Stimulated activated CD4-positive, alpha-beta T cell treated with anti-CD3 and anti-CD28 coated beads, Interleukin-2, amount 100 ng/mL, for 48 hours (primary cell): ENCODE measurements at regions not wholly inside any gene's neighbourhood (a gene's known extent, or its start where the extent isn't known, plus 50 kb on each side); places are given as distances from the start of the nearest gene placed in this dataset.

Experiments used
- DNase-seq, 2 donors: peaks; one replicate each; pipeline ENCODE4 v3.0.0-alpha.2; 2020

DNA sequence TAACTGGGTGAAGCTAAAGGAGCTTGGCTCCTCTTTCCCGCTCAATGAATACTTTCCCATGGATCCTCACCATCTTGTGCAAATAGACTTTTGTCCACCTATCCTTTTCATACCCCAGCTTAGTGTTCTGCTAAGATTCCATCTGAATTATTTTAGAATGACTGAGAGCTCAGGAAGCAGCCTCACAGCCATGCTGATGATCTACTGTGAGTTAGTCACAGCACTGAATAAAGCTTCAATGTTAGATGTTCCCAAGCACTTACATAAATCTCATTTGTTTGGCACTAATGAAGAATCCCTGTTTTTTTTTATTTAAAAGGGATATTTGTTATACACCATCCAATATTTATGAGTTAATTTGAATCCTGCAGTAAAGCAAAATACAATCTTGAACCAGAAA is 317.6 kb upstream of the TRPC7 start:
- no peak for DNase-seq

DNA sequence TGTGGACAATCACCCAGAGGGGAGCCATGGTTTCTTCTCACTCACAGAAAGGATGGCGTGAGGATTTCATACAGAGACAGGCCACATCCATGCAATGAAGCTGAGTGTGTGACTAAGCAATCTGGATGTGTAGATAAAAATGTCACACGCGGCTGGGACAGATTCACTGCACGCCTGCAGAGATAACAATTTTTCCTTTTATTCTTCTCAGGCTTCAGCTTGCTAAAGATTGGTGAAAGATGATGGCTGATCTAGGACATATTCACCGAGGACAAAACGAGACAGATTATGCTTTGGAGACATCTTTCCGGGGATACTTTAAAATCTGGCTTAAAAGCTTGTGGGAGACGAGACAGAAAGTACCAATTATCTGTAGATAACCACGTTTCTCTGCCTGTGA is 313.9 kb upstream of the TRPC7 start:
- DNase-seq = no peak

DNA sequence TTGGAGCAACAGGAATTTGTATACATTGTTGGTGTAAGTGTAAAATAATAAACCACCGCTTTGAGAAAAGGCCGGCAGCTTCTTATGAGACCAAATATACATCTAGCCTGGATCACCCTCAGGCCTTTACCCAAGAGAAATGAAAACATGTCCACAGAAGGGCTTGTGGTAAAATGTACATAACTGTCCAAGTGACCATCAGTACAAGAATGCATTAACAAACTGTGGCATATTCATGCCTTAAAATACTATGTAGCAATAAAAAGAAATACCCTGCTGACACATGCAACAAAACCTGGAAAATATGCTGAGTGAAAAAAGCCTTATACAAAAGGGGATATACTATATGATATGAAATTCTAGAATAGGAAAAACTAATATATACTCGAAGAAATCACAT is 311.9 kb upstream of the TRPC7 start:
- no peak for DNase-seq

DNA sequence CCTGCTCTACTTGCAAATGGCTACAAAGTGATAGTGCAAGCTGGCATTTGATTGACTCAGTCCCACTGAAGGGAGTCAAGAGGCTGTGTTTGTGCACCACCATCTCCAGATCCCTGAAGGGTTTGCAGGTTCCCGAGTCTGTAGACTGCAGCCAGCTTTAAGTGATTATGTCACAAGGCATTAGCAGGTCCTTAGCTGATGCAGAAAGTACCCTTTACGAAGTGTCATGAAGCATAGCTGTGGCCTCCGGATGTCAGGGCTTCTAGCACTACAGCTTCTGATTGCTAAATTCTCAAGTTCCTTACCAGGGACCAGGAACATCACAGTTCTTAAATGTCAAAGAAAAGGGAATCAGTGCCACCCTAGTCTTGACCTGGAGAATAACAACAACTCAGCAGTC is 311.3 kb upstream of the TRPC7 start:
- no peak for DNase-seq

DNA sequence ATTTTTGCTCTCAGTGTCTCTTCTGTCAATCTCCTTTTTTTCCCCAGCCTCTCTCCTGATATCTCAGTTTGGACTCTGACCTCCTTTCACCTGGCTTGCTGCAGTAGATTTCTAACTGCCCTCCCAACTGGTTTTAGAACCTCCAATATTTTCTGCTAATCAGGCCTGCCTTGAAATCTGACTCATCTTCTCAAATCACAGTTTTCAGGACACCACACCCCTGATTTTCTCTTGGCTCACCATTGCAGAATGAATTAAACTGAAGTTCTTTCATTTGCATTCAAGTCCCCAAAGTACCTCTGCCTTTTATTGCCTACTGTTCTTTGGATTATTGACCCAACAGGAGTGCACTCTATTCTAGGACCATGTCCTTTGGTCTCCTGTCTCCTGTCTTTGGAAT is 310.4 kb upstream of the TRPC7 start:
- no peak for DNase-seq

DNA sequence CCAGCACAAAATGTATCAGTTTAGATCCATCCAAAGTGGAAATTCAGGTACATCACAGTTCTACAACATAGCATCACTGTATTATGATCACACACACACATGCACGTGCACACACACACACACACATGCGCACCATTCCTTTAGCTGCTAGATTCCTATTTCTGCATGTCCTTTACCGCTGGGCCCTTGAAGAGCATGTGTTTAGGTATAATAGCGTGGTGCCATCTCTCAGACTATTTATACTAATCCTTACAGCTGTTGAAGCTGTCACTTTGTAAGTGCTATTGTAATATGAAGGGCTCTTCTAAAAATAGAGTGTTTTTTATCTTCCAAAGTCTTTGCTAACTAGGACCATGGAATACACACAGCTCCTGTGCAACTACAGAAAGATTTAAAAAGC is 308.8 kb upstream of the TRPC7 start:
- no peak for DNase-seq

DNA sequence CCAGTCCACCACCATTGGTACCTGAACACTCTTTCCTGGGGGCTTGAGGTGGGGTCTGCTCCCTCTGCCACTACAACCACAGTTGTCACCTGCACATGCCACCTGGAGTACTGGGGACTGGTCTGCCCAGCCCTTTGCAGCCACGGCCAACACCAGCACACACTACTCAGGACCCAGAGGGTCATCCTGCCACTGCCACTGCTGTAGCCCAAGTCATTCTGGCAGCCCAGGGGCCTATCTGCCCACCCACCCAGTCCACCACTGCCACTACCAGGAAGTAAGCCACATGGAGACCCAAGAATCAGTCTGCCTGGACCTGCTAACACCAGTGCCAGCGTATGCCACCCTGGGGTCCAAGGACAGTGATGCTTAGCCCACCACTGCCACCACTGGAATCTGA is 302.4 kb upstream of the TRPC7 start:
- DNase-seq = no peak

DNA sequence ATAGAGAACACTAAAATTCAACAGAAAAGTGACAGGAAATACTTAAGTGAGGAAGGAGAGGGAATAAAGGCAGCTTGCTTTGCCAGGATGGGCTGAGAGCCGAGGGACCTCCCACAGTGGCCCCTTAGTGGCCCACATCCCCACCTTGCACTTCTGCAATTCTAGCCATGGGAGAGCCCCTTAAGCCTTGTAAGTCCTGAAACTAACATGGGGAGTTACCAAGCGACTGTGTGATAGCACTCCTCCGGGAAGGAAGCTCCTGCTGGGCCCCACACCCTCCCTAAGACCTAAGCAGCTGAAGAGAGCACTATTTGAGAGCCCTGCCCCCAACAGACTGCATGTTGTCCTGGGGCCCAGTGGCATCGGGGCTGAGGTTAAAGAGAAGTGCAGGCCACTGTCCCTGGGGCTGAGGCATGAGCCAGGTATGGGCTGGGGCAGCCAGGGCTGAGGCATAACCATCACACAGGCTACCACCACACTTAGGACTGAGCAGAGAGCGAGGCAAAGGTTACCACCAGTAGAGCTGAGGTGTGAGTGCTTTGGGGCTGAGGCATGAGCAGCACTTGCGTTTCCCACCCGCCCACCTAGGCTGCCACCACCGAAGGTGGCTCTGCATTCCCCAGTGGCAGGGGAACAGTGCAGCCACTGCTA is 301.8 kb upstream of the TRPC7 start:
- no peak for DNase-seq

DNA sequence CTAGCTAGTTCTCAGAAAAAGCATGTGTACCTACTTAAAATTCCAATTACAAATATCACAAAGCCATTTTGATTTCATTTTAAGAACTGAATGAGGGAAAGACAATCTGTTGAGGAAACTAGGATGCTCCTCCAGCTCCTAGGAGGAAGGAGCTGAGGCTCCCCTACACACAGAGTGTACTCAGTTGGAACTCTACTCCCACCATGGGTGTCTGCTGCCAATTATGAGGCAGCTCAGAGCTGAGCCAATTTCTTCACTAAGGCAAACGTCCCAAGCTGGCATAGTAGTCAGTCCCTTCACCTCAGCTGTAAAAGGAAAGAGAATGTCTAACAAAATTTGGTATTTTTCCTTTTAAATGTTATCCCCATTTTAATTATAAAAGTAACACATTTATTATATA is 300.0 kb upstream of the TRPC7 start:
- no peak for DNase-seq

DNA sequence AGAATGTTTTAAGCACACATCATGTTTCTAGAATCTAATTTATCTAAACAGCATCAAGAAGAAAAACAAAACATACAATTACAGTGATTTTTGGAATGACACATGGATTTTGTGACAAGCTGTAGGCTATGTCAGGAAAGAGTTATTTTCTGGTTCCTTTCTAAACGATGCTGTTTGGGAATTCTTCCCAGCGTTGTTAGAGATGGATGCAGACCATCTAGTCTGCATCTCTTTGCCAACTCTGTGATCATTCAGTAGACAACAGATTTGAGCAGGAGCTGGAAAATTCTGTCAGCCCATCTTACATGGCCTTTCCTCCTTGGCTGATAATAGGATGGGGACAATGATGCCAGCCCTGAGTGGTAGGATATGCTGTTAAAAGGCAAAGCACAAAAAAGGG is 295.7 kb upstream of the TRPC7 start:
- no peak for DNase-seq

DNA sequence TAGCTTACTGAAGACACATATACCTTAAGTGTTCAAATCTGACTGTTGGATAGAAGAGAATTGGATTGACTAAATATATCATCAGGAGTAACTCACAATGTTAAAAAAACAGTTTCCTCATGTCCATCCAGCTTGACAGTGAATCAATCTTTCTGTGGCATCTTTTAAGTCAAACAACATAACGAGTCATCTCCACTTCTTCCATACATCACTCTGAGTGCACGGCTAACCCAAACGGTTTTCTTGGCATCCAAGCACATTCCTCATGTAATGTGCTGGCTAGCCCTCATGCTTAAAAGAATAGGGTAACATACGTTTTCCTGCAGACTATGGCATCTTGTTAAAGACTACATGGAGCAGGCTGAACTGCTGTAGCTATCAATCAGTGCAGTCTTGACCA is 291.5 kb upstream of the TRPC7 start:
- no peak for DNase-seq

DNA sequence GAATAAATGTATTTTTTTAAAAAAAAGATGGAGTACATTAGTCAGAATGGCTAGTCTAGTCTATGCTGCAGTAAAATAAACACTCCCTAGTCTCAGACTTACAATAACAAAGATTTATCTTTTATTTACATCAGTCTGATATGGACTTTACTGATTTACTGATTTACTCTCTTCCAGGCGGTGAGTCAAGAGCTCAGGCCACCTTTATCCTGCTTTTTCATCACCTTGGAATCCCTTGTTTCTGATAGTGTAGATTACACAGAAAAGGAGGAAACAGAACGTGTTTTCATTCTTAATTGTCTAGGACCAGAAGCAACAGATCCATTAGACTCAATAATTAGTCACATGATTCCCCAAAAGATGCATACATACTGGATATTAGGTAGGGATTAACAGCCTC is 290.1 kb upstream of the TRPC7 start:
- no peak for DNase-seq

DNA sequence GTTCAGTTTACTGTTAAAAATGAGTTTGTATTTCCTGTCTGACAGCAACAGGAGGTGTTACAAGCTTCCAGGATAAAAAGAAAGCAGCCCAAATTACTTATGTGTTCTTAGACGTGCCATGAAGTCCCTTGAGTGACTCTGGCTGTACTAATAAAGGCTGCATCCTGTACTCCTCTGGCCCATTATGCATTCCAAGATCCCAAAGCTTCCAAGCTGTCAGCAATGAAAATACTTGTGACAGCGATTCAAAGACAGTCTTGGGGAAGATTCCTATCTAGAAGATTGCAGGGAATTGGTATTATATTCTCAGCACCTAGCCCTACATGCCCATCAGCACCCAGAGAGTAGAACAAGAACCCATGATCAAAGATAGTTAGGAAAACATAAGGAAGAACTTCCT is 281.6 kb upstream of the TRPC7 start:
- DNase-seq = no peak

DNA sequence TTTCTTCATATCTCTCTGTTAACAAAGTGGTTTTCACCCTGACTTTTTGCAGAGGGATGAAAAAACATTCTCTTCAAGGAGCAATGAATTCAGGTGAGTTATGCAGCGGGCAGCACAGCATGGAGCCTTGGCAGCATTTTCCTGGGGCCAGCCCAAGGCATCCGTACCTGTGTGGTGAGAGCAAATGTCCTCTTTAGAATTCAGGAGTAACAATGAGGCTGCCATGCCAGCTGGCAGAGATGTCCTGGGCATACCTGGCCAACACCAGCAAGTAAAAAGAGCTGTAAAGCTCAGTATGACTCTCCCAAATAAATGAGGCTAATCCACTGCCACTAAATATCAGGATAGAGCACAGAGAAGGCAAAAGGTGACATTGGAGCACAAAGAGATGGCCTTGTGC is 277.6 kb upstream of the TRPC7 start:
- DNase-seq = no peak

DNA sequence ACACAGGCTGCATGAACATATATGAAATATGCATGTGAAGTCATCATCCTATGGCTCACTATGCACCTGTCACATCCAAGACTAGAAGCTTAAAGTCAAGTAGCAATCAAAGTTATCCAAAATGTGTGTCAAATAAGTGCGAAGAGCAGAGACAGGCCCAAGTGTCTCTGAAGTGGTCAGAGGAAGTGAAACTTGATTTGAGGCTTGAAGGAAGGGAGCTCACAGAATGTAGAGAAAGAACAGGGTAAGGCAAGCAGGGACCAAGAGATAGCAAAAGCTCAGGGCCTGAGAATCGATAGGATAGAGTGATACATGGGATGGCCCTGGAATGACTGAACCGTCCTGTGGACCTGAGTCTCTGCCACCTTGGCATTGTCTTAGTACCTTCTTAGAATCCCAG is 274.3 kb upstream of the TRPC7 start:
- DNase-seq = no peak

DNA sequence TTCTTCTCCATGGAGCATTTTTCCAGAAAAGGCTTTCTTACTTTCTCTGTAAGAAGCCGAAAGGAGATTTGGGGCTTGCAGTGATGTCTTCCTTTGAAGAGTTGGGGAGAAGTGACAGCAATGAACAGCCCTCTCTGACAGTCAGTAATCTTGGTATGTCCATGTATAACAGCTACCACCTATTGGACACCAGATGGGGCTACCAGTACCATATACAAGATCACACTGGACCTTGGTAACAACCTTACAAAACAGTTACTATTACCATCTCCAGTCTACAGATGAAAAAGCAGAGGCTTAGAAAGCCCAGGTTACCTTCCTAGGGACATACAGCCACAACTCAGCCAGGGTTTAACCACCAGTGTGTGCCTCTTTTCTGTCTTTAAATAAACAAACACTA is 272.7 kb upstream of the TRPC7 start:
- DNase-seq = no peak

DNA sequence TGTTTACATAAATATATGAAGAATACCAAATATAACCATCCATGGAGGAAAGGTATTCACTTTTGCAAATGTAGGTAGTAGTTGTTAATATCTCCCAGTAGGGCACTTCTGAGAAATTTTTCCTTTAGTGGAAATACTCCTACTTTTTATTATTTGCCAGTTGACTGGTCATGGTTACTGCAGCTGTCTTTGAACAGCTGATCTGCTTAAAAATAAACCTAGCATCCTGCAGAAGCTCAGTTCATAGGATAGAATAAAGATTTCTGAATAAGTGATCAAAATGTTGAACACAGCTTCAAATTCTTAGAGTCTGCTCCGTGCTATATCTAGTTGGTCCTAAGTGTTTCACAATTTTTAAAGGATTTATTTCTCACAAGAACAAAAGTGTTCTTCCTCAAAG is 270.7 kb upstream of the TRPC7 start:
- DNase-seq = no peak

DNA sequence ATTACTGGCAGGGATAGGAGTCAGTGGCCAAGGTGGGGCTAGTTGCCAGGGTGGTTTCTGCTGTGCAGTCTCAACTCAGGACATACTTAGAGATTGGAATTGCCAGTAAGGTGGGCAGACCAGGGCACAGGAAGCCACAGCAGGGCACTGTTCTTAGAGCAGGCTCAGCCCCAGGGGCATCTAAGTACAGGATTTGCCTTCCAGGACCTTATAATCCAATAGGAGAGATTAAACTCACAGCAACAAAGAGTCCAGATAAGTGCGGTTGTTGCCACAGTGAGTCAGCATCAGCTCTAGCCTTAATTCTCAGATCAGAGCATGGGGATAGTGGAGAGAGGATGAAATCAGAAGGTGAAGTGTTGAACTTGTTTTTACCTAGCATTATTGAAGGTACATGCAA is 265.8 kb upstream of the TRPC7 start:
- no peak for DNase-seq

DNA sequence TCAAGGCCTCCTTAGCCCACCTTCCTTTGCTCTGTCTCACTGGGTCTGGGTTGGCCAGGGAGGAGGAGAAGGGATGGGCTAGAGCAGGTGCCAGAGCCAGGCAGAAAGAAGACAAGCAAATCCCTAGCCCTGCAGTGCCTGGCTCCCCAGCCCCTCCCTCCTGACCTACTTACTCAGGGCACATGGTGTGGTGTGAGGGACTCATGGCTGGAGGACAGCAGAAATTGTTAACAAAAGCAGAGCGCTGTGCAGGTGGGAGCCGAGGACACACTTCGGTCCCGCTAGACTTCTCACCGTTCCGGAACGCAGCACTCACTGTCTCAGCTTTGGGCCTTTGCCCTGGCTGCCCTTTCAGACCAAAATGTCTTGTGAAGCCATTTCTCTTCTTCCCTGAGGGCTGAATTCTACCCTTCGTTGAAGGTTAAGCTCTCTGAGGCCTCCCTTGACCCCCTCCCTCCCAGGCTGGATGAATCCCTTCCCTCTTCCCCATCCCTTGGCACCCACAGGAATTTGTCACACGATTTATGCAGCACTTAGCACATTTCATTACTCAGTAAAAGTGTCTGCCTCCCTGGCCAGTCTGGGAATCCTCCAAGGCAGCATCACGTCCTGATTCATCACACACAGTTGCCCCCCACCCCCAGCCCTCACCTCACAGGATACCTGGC is 263.9 kb upstream of the TRPC7 start:
- no peak for DNase-seq

DNA sequence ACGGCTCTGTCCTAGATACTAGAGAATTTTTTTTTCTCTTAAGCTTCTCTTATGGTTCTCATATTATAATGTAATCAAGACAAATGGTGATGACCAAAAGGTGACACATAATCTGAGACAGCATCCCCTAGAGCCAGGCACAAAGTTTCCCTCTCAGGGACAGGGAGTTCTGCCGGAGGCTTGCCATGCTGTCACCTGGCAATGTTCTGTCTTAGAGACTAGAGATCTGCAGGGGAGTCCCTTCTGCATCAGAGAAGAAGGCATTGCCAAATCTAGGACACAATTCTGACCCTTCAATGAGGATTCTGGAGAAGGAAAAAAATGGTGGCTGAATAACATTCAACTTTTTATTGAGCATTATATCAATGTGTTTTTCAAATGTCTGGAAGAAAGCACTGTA is 261.2 kb upstream of the TRPC7 start:
- no peak for DNase-seq

DNA sequence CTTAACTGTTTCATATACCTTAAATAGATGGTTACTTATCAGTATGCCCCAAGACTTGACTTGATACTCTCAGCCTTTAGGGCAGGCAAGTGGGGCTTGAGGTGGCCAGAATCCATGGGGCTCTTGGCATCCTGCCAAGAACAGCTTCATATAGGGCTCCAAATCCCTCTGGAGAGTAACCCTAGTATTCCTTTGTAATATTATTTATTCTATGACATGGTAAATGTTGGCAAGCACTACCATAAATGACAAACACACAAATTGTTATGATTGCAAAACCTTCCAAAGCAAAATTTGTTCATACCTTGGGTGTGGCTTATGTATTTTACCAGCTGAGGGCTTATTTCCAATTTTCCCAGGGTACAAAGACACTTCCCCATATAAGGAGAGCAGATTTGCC is 257.4 kb upstream of the TRPC7 start:
- no peak for DNase-seq

DNA sequence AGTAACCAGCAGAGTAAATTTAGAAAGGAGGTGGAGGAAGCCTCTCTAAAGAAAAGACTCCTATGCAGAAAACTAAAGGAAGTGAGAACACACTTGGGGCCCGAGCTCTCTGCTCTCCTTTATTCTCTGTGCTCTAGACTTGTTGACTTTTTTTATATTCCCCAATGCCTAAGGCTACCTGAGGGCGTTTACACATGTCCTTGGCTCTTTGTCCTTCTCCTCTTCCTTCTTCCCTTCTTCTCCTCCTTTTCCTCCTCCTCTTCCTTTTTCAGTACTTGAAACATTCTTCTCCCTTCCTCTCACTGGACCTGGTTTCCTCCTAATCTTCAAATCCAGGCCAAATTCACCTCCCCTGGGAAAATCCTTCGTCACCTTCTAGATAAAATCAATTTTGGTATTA is 256.4 kb upstream of the TRPC7 start:
- no peak for DNase-seq

DNA sequence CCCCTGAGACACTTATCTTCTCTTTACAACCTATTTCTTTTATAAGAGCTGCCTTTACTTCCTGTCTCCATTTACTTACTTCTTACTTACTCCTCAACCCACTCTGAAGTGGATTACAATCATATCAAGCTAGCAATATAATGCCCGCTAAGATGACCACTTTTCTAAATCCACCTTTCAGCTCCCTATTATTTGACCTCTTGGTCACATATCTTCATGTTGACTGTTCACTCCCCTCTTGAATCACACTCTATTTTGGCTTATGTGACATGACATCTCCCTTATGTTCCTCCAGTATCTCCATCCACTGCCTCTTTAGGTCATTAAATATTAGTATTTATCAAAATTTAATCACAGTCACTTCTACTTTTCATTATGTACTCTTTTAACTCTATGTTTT is 255.3 kb upstream of the TRPC7 start:
- DNase-seq = no peak

DNA sequence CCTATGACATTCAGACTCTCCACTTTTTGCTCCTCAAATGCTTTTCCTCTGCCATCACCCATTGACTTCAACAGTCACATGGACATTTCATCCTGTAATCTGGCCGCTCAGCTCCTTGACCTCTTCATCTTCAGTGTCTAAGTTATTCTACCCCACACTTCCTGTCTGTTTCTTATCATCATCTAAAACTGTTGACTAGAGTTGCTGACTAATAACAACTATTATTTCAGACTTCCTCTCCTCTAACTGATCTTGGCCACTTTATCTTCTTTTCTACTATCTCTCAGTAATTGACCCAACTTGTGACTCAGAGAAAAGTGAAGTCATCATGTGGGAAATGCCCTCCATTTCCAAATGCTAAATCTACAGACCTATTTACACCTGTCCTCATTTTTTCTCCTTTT is 254.7 kb upstream of the TRPC7 start:
- DNase-seq = no peak

DNA sequence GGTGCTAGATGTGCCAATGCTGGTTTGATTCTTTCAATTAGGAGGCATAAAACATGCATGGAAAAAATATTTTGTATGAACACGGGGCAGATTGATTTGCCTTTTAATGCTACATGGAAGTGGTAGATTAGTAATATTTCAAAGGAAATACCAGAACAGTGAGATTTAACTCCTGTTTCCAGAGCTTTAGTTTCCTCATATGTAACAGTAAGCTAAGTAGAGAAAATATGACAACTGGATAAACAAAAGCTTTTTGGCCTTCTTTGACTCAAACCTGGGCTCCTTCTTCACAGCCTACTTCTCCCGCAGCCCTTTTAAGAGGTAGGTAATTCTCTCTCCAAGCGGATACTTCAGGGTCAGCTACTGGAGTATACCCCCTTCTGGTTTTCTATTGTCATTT is 254.2 kb upstream of the TRPC7 start:
- no peak for DNase-seq
